GM18505 (cell line): ENCODE measurements at regions not wholly inside any gene's neighbourhood (a gene's known extent, or its start where the extent isn't known, plus 50 kb on each side); places are given as distances from the start of the nearest gene placed in this dataset.
"Not testable (repeated sequence)": the region's sequence is repeated elsewhere in the genome, so short reads cannot be mapped to it uniquely, and the experiment has no call there.

ENCODE experiments used
- ATAC-seq: cut with Tn5 transposase; IDR thresholded peaks from one replicate; pipeline ENCODE4 v1.9.1; 2021; ENCODE audit not compliant: unreplicated experiment
- POLR2A ChIP-seq: IDR thresholded peaks from 4 replicates; pipeline ENCODE4 v1.6.1; 2011; ENCODE audit warnings: borderline replicate concordance; ENCODE audit not compliant: insufficient read depth, insufficient read length; ENCODE audit errors: extremely low read depth

DNA sequence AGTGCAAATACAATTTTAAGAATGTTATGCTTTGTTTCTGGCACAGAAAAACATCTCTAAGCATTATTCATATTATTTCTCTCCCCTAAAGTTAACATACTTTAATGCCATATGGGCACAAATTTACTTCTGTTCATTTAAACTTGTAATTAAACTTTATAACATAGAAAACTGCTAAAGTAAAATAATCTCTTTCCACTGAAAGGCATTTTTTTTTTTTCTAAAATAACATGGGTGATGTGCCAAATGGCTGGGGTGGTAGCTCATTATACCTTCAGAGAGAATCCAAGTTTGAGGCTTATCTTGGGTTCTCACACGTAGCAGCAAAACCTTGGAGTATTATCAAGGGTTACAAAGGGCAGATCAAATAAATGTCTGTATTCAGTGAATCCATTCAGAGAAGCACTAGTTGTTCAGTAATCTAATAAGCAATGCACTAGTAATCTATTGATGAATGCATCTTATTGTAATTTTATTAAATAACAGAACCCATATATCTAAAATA lies 257.6 kb upstream of the POU5F2 start:
- no peak for TF ChIP-seq POLR2A
- no peak for ATAC-seq

DNA sequence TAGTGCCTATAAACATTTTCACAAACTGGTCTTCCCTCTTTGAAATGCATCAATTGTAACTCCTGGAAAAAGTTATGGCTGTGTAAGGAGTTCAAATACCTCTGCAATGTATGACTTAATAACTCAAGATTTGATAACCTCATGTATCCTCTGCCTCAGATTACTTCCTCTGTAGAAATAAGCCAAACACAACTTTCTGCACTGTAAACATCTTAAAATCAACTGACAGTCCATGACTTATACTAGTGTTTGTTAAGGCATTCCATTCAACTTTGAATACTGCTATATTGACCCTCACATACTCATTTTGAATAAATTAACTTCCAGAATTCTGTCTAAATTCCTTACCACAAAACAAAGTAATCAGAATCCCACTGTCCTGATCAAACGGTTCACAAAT lies 256.2 kb upstream of the POU5F2 start:
- TF ChIP-seq POLR2A = no peak
- no peak for ATAC-seq

DNA sequence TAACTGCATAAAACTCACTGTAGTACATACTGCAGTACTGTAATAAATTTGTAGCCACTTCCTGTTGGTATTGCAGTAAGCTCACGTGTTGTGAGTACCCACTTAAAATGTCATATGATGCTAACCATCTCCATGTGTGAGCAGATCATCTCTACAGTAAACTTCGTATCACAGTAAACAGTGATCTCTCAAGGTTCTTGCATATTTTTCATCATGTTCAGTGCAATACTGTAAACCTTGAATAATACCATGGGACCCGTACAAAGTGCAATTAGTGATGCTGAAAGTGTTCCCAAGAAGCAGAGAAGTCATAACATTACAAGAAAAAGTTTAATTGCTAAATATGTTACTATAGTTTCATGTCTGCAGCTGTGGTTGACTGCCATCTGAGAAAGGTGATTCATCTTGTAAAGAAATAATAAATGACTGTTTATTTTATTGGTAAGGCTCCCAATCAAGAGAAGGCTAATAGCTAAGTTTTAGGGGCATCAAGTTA lies 253.8 kb upstream of the POU5F2 start:
- peak; percentile 68 for ATAC-seq
- TF ChIP-seq POLR2A = no peak

DNA sequence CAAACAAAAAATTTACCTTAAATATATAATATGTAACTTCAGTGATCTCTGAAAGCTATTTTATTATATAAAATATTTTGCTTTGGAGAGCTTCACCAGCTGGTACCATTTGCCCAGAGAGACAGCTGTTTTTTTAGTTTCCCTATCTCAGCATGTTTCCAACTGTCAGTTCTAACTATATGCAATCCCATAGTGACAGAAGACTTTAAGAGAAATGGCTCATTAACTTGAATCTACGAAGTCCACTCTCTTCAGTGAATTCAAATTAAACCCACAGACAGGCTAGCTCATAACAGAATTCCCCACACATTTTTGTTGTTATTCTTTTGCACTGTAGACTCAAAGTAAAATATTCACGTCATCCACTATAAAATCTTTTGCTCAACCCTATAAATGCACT lies 251.8 kb upstream of the POU5F2 start:
- TF ChIP-seq POLR2A = no peak
- ATAC-seq = no peak

DNA sequence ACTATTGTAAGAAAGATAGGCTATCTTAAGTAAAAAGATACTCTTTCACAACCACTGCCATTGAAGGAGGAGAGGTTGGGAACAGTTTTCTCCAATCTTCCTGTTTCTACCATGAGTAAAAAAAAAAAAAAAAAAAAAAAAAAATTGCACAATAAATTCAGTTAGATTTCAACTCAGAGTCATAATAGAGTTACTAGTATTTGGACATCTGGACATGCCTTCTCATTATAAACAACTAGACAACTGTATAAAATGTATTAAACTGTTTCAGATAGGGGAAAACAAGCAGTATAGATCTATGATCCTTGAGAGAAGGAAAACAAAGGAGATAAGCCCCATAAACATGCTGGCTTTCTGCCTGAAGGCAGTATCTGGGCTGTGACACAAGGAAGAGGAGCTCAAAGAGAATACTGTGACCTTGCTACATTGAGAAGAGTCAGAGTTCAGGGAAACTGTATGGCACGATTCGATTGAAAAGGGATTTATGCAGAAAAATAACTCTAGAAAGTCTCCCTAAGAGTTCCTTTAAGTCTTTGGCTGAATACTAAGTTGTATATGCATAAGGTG lies 249.2 kb upstream of the POU5F2 start:
- no peak for TF ChIP-seq POLR2A
- ATAC-seq = no peak

DNA sequence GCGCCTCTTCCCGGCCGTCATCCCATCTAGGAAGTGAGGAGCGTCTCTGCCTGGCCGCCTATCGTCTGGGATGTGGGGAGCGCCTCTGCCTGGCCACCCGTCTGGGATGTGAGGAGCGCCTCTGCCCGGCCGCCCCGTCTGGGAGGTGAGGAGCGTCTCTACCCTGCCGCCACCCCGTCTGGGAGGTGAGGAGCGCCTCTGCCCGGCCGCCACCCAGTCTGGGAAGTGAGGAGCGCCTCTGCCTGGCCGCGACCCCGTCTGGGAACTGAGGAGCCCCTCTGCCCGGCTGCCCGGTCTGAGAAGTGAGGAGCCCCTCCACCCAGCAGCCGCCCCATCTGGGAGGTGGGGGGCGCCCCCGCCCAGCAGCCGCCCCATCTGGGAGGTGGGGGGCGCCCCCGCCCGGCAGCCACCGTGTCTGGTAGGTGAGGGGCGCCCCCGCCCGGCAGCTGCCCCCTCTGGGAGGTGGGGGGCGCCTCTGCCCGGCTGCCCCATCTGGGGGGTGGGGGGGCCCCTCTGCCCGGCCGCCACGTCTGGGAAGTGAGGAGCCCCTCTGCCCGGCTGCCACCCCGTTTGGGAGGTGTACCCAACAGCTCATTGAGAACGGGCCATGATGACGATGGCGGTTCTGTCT lies 244.7 kb upstream of the POU5F2 start:
- ATAC-seq = not testable (repeated sequence)

DNA sequence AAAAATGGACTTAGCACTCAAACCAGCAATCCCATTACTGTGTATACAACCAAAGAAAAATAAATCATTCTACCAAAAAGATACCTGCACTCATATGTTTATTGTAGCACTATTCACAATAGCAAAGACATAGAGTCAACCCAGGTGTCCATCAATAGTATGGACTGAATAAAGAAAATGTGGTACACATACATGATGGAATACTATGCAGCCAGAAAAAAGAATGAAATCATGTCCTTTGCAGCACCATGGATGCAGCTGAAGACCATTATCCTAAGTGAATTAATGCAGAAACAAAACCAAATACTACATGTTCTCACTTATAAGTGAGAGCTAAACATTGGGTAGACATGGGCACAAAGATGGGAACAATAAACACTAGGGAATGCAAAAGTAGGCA lies 236.8 kb upstream of the POU5F2 start:
- no peak for TF ChIP-seq POLR2A
- ATAC-seq = no peak

DNA sequence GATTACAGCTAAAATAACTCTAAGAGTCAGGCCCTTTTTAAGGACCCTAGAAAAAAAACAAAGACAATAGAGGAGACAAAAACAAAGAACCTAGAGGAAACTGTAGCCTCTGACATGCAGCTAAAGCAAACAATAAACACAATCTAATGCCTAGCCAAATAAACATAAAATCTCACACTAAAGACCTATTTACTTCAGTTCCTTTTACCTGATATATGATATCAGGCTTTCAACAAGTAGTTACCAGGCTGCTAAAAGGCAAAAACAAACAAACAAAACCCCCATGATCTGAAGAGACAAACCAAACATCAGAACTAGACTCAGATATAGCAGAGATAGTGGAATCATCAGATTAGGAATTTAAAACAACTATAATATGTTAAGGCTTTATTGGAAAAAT lies 226.5 kb upstream of the POU5F2 start:
- TF ChIP-seq POLR2A = no peak
- no peak for ATAC-seq

DNA sequence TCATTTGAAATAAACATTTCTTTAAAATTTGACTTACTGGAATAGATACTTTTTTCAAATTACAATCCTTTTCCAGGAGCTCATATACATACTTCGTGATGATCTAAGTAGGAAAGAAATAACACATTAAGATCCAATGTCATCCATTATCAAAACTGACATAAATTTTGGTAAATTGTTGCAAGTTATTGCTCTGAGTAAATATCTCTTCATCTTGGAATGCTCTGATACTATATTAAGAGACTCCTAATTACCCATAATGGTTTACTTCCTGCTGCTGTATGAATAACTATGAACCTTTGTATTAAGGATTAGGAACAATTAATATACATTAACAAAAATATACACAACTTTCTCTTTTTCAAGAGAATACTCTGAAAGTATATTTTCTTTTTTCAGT lies 223.0 kb upstream of the POU5F2 start:
- ATAC-seq = no peak

DNA sequence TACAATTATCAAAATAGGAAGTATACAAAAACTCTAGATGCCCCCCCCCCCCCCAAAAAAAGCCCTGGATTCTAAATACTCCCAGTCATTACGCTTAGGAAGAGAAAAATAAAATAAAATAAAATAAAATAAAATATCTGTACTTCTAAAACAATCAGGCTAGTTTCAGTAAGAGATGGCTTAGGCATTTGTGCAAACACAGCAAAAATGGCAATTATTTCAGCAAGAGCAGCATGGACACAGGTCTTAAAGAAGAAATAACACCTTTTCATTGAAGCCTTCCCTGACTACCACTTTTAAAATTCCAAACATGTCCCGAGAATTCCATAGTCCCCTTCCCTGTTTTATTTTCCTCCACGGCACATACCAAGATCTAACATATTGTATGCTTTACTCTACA lies 218.6 kb upstream of the POU5F2 start:
- TF ChIP-seq POLR2A = no peak

More for the DNA sequence above, 223.0 kb upstream of the POU5F2 start:
- TF ChIP-seq POLR2A = no peak

DNA sequence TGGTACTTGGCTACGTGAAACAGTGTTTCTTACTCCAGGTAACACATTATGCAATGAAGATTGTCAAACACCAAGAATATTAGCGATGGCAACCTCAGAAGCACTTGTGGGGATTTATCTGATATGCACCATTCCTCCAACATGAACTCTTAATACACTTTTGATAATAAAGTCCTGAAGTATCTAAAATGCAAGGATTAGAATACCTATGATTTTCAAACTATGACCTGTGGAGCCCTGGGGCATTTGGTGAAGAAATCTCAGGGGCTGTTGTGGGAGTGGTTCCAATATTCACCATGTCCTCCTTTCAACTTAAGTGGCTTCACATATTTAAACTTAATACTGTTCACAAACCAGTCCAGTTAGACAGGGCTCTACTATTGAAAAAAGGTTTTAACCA lies 214.6 kb upstream of the POU5F2 start:
- no peak for ATAC-seq
- TF ChIP-seq POLR2A = no peak

More for the DNA sequence above, 218.6 kb upstream of the POU5F2 start:
- no peak for ATAC-seq

DNA sequence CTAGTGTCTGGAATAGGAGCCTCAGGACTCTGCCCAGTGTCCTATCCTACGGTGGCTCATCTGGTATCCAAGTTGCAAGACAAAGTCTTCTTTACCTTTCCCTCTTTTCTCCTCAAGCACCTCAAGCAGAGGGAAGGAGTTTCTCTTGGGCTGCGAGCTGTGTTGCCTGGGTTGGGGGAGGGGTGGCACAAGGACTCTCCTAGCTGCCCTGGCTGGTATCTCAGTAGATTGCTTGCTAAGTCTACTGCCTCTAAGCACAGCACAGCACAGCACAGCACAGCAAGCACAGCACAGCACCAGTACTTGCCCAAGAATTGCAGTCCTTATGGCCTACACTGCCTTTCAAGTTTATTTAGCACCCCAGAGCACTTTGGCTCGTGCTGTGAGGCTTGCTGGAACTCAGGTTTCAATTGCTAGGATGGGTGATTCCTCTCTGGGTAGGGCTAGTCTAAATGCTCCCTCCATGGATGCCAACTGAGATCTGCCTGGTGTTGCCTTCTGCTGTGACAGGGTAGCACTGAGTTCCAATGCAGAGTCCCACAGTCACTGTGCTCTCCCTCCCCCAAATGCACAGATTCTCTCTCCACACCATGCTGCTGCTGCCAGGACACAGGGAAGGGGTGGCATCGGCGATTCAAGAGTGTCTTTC lies 213.1 kb upstream of the POU5F2 start:
- TF ChIP-seq POLR2A = no peak
- no peak for ATAC-seq

DNA sequence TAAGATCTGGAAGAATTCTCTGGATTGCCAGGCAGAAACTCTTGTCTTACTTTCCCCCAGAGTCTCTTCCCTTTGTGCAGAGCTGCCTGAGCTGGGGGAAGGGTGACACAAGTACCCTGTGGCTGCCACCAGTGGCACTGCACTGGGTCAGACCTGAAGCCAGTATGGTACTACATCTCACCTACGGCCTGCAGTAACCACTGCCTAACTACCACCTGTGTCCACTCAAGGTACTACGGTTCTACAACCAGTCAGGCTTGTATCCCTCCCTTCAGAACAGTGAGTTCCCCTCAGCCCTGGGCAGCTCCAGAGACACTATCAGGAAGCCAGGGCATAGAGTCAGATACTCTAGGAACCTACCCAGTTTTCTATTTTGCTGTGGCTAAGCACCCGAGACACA lies 212.0 kb upstream of the POU5F2 start:
- no peak for ATAC-seq
- no peak for TF ChIP-seq POLR2A

DNA sequence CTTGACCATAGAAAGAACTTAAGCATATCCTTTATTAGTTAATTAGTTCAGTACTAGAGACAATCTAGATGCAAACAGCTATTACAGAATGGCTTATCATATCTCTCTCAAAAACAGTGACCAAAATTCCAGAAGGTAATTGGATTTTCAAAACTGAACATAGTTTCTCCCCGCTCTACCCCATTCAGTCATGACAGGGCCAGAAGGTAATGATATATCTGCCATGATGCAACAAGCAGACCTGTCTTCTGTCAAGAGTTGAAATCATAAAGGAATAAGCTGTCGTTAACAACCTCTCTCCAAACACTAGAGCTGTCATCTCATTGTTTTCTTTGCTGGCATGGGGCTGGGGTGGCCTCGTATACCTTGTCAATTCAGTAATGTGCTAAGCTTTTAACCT lies 200.5 kb upstream of the POU5F2 start:
- no peak for ATAC-seq
- no peak for TF ChIP-seq POLR2A

DNA sequence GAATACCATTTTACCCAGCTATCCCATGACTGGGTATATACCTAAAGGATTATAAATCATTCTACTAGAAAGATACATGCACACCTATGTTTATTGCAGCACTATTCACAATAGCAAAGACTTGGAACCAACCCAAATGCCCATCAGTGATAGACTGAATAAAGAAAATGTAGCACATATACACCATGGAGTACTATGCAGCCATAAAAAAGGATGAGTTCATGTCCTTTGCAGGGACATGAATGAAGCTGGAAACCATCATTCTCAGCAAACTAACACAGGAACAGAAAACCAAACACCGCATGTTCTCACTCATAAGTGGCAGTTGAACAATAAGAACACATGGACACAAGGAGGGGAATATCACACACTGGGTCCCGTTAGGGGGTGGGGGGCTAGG lies 191.9 kb upstream of the POU5F2 start:
- not testable (repeated sequence) for ATAC-seq
